Fibroblast of villous mesenchyme (primary cell): ENCODE measurements at regions not wholly inside any gene's neighbourhood (a gene's known extent, or its start where the extent isn't known, plus 50 kb on each side); places are given as distances from the start of the nearest gene placed in this dataset.

Experiments
- DNase-seq: peaks from one replicate; pipeline ENCODE4 v3.0.0-alpha.2; 2010; ENCODE audit warnings: low read depth
- H3K4me3 ChIP-seq: 2 replicates; pipeline ENCODE4 v1.5.1; 2011; ENCODE audit warnings: low read depth, mild to moderate bottlenecking, low read length
- TF ChIP-seq, protein P1 (sequence below): IDR thresholded peaks from 2 replicates; pipeline ENCODE4 v1.5.1; 2012; ENCODE audit warnings: low read depth, mild to moderate bottlenecking, low read length; ENCODE audit not compliant: insufficient read depth

DNA sequence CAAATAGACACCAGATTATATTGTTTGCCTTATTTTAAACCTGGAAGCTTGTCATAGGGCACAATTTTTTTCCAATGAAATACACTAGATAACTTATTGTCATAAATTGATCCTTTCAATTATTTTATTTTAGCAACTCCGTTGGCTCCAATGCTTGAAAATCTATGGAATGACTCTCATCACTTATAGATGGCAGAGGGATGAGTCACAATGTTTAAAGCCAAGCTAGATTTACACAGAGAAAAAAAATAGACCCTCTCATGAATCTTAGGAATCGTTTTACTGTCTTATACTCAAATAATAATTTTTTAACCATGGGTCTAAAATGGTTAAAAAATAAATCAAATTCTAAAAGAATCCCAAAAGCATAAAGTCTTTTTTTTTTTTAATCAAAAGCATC is 1276.6 kb upstream of the FLRT2 start:
- TF ChIP-seq, protein P1, sequence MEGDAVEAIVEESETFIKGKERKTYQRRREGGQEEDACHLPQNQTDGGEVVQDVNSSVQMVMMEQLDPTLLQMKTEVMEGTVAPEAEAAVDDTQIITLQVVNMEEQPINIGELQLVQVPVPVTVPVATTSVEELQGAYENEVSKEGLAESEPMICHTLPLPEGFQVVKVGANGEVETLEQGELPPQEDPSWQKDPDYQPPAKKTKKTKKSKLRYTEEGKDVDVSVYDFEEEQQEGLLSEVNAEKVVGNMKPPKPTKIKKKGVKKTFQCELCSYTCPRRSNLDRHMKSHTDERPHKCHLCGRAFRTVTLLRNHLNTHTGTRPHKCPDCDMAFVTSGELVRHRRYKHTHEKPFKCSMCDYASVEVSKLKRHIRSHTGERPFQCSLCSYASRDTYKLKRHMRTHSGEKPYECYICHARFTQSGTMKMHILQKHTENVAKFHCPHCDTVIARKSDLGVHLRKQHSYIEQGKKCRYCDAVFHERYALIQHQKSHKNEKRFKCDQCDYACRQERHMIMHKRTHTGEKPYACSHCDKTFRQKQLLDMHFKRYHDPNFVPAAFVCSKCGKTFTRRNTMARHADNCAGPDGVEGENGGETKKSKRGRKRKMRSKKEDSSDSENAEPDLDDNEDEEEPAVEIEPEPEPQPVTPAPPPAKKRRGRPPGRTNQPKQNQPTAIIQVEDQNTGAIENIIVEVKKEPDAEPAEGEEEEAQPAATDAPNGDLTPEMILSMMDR: no peak
- no peak for DNase-seq
- H3K4me3 ChIP-seq: no peak overlapping the region

DNA sequence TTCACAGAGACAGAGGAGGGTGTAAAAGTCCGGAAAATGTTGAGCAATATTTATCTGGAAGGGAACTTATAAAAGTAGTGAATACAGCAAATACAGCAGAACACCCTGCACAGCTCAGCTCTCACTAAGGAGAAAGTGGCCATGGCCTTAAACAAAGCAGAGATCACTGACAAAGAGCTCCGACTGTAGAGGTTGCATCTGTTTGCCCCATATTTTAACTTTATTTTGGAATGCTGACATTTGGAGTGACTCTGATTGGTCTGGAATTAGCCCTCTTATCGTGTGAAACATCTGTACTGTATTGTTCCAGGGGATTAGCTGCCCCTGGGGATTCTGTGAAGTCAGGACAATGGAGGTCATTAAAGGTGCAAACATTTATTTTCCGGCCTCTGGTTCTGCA is 1275.7 kb upstream of the FLRT2 start:
- DNase-seq: peak; percentile 47
- H3K4me3 ChIP-seq: no peak overlapping the region
- TF ChIP-seq, protein P1: no peak

DNA sequence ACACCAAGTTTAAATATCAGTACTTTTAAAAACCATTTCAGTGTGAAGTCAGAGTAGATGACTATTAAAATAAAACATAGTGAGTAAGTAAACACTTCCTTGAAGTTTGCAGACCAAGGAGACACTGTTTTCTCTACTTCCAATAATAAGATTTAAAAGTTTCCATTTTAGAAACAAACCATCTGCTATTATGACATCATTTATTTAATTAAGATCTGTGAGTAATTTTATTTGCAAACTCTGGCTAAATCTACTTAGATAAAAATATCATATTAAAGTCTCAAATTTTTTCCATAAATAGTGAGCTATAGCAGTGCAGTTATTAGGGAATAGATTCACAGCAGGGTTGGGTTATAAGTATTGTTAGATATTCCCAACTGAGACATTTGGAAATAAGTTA is 1267.0 kb upstream of the FLRT2 start:
- DNase-seq: no peak
- no peak overlapping the region for H3K4me3 ChIP-seq
- TF ChIP-seq, protein P1: no peak

DNA sequence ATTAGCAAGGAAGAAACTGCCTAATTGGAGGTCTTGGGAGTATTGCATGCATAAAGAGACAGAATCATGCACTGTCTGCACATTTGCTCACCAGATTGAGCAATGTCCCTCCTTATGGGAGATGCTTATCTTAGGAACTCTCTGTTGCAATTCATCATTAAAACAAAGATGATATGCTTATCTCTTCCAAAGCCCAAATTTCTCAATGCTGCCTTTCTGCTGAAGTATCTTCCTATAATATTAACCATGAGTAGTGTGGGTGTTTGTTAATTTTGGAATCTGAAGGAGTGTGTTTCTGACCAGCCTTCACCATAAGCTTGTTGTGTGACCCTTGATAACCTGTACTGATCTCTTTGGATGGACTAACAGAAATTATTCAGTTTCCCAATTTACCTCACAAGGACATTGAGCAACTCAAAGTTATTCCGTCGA is 1257.6 kb upstream of the FLRT2 start:
- H3K4me3 ChIP-seq: no peak overlapping the region
- peak; percentile 87 for DNase-seq
- TF ChIP-seq, protein P1: no peak

DNA sequence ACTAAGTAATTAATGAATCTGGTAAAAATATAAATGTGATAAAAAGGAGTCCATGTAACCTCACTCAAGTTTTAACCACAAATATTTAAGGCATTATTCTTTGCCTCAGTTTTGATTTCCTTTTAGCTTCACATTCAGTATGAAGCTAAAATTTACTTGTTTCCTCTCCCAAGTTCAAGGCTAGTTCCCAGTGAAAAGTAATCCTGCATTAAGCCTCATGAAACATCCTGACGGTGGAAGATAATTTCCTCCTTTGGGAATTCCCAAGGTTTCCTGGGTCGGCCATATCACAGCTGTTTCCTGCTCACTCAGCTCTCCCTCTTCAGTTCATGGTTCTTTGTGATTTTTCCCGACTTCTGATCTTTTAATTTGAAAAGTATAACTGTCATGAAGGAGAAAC is 1256.8 kb upstream of the FLRT2 start:
- DNase-seq: peak; percentile 40
- H3K4me3 ChIP-seq: no peak overlapping the region
- TF ChIP-seq, protein P1: no peak

DNA sequence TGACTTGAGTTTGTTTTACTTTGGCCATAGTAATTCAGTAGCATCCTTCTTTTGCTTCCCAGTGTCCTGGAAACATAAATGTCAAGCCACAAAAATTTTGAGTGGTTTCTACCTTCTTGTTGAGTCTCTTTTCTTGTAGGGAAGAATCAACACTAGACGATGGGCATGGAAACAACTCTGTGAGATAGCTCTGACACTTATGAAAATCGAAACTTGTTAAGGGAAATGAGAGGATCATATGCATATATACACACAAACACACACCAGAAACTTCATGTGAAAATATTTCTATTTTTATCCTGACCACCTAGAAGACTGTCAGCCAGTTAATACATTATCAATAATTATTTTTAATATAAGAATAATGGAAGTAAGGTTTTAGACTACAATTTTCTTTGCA is 1247.3 kb upstream of the FLRT2 start:
- DNase-seq: no peak
- TF ChIP-seq, protein P1: no peak
- no peak overlapping the region for H3K4me3 ChIP-seq

DNA sequence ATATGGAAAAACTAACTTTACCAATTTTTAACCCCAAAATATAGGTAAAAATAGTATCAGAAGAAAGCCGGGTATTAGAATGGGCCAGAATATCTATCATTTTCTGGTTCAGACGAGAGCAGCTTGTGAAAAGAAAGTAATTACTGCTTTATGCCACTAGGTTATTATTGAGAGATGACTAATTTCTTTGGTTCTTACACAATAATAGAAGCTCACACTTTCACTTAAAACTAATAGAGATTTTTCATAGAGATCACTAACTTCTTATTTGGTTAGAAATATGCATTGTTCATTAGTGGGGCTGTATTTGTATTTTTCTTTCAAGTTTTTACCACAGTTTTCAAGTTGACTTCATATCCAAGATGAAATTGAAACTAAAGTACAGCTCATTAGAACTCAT is 1241.2 kb upstream of the FLRT2 start:
- TF ChIP-seq, protein P1: no peak
- no peak for DNase-seq

More for the DNA sequence above, 1241.2 kb upstream of the FLRT2 start:
- H3K4me3 ChIP-seq: no peak overlapping the region
